Liver (tissue), 2 donors: ENCODE measurements at regions not wholly inside any gene's neighbourhood (a gene's known extent, or its start where the extent isn't known, plus 50 kb on each side); places are given as distances from the start of the nearest gene placed in this dataset.

Experiments
- JUND ChIP-seq, 2 donors: IDR thresholded peaks; 2 replicates each; pipeline ENCODE4 v1.6.1; 2016; ENCODE audit warnings: antibody characterized with exemption in 2 of 2
- YY1 ChIP-seq: IDR thresholded peaks from 2 replicates; pipeline ENCODE4 v1.6.1; 2016; ENCODE audit warnings: antibody characterized with exemption, mild to moderate bottlenecking
- donor health status: healthy.

DNA sequence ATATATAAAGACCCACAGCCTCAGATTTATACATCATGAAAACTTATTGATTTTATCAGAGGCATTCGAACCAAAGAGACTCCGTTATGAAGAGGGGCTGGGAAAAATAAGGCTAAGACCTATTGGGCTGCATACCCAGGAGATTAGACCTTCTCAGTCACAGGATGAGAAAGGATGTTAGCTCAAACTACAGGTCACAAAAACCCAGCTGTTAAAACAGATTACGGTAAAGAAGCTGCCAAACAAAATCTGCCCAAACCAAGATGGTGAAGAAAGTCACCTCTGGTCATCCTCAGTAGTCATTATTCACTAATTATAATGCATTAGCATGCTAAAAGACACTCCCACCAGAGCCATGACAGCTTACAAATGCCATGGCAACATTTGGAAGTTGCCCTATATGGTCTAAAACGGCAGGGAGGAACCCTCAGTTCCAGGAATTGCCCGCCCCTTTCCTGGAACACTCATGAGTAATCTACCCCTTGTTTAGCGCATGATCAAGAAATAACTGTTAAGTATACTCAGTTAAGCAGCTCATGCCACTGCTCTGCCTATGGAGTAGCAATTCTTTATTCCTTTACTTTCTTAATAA, 362.5 kb upstream of the PCDH15 start:
- no peak for TF ChIP-seq YY1
- no peak for TF ChIP-seq JUND (IDR thresholded peaks at IDR 0.05)
